ENCODE measurements at regions not wholly inside any gene's neighbourhood (a gene's known extent, or its start where the extent isn't known, plus 50 kb on each side); places are given as distances from the start of the nearest gene placed in this dataset.
A peak's percentile ranks its signal among the peaks of the same experiment; 100 is the strongest.

DNA sequence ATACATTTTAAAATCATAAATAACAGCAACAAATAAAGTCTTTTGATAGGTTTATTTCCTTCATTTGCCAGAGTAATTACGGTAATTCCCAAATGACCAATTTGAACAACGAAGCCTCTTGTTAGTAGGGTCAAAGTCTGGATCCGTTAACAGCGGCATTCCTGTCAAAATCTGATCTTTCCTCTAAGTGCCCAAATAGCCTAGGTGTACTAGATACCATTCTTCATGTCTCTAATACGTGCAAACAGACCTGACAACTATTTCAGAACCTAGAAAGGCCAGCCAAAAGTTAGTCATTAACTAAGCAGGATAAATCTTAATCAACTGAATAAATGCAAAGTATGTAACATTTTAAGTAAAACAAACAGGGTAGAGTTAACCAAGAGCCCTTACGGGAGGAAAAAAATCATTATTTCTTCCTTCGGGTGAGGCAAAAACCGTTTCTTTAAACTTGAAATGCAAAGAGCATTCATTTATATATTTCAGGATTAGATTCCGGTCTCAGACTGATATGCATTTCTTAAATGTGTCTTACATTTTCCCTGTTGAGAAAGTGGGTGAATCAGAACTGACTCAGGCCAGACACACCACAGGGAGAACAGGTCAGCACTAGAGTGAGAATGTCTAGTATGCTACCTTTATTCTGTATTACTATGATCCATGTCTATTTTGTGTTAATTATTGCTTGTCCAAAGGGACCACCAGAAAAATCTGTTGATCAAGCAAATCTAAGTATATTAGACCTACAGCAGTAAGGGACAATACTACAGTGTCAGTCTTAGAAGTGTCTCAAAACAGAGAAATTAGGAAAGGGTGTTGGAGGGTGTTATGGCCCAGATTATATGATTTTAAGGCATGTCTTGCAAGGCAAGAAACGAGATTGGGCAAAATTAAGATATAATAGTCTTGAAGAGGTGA, 141.5 kb upstream of the NDUFV2 start:
- no peak for DNase-seq (ENCODE audit: low spot score)
- in situ Hi-C loops (cut with HindIII; ENCODE audit: low sequenced_read_pairs), result no loop called here

DNA sequence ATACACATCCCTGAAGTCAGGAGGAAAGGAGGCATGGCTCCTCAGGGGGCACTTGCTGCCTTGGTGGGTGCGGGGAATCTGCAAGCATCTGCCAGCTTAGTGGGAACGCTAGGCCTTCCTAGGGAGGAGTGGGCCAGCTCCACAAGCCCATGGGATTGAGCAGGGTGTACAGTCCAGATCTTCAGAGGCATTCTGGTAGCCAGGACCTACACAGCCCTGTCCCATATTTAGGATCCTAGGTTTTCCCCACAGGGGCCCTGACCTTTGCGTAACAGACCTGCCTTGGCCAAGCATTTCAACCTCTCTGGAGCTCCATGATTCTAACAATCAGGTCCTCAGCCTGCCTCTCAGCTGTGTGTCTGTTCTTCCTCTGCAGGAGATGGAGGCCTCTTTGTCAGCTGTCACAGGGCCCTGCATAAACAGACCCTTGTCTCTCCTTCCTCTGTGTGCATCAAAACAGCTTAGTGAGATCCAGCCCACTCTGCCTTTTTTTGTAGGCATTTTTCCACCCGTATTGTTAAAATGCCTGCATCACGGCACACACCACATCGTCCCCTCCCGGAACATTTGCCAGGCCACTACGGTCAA, 140.2 kb upstream of the NDUFV2 start:
- DNase-seq (ENCODE audit: low spot score), result no peak
- in situ Hi-C loops (cut with HindIII; ENCODE audit: low sequenced_read_pairs), result no loop called here

- DNase-seq (ENCODE audit: low spot score), result no peak
- in situ Hi-C loops (cut with HindIII; ENCODE audit: low sequenced_read_pairs), result no loop called here
These were observed 139.5 kb upstream of the NDUFV2 start for GRCh38 chr18:8962855-8963635.

DNA sequence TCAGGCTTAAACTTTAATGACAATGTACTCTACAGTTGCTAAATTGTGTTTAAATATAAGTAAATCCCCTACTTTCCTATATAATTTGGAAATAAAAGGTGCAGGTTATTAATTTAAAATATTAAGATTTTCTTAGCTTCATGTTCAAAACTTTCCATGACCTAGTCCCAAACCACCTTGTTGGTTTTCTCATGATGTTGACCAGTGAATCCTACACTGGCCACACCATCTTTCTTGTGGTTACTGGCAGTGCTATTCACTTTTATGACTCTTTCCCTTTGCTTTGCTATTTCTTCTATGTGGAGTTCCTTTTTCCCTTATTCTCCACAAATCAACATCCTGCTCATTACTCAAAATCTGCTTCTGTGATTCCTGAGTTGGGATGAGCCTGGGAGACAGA, 138.6 kb upstream of the NDUFV2 start:
- DNase-seq (ENCODE audit: low spot score), result no peak
- in situ Hi-C loops (cut with HindIII; ENCODE audit: low sequenced_read_pairs), result no loop called here

- in situ Hi-C loops (cut with HindIII; ENCODE audit: low sequenced_read_pairs), result no loop called here
- no peak for DNase-seq (ENCODE audit: low spot score)
These were observed 137.1 kb upstream of the NDUFV2 start for GRCh38 chr18:8965398-8965797.

GRCh38 chr18:8966821-8967220, 135.7 kb upstream of the NDUFV2 start:
- DNase-seq (ENCODE audit: low spot score), result no peak
- in situ Hi-C loops (cut with HindIII; ENCODE audit: low sequenced_read_pairs), result no loop called here

DNA sequence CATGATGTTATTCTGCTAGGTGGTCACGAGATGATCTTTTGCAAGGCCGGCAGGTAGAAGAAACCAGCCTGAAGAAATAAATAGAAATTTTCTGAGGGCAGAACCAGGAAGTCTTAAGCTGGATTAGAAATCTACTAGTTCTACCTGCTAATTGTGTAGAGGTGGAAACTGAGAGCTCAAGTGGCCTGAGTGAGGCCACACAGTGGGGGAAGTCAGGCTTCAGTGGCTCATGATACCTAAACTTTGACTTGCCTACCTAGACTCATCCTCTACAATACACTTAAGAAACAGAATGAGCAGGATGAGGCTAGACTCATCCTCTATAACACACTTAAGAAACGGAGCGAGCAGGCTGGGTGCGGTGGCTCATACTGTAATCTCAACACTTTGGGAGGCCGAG, 134.9 kb upstream of the NDUFV2 start:
- in situ Hi-C loops (cut with HindIII; ENCODE audit: low sequenced_read_pairs), result no loop called here
- DNase-seq (ENCODE audit: low spot score), result no peak

DNA sequence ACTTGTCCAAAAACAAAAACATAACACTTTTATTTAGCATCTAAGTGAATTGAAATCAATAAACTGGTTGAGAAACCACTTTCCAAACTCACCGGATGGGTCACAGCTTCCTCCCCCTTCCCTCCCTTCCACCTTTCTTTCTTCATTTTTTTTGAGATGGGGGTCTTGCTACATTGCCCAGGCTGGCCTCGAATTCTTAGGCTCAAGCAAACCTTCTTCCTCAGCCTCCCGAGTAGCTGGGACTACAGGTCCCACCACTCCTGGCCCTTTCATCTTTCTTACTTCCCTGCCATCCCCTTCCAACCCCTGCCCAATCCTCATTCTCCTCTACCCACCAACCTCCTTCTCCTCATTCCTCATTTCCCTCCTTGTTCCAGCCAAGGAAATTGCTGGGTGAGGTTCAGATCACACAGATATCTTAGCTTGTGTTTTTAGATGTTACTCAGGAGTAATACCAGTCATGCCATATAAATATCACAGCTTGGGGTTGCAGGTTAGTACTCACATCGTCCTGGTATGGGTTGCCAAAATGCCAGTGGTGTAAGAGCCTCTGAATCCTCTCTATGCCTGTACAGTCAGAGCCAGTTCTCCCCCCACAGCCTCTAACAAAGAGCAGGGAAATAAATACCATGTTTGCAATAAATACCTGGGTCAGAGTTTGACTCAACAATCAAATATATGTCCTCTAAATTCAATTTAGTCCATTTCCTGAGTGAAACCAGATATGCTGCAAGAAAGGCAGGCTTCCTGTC, 132.7 kb upstream of the NDUFV2 start:
- in situ Hi-C loops (cut with HindIII; ENCODE audit: low sequenced_read_pairs), result no loop called here

GRCh38 chr18:8970843-8971242, 131.7 kb upstream of the NDUFV2 start:
- DNase-seq (ENCODE audit: low spot score), result no peak
- in situ Hi-C loops (cut with HindIII; ENCODE audit: low sequenced_read_pairs), result no loop called here

More for the DNA sequence above, 132.7 kb upstream of the NDUFV2 start:
- no peak for DNase-seq (ENCODE audit: low spot score)

DNA sequence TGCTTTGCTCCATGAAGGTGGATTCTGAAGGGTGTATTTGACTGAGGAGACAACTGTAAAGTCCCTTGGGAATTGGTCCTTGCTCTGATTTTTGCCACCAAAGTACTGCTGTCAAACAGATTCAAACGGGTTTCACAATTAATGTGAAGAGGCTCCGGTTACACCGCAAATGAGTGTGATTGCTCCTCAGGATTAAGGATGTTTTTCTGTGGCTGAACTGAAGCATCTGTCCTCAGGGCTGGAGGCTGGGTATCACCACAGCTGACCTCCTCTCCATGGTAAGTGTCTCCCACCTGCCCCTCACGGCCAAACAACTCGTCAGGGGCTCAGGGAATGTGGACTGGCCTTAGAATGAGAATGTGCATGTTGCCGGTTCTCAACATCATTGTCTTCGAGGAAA, 130.4 kb upstream of the NDUFV2 start:
- in situ Hi-C loops (cut with HindIII; ENCODE audit: low sequenced_read_pairs), result no loop called here
- no peak for DNase-seq (ENCODE audit: low spot score)

DNA sequence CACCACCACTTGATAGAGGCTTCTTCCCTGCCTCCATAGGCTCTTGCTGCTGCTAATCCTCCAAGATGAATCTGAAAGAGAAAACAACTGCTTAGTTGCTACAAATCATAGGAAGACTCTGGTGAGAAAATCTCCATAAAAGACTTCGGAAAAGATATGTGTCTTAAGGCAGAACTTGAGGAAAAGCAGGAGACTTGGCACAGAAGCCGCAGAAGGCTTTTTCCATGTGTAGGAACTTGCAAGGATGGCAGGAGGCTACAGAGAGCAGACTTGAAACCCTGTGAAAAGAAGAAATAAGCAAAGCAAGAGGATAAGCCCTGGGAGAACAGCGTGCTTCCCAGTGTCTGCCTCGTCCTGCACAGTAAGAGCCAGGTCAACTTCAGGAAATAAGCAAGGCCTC, 128.2 kb upstream of the NDUFV2 start:
- in situ Hi-C loops (cut with HindIII; ENCODE audit: low sequenced_read_pairs), result no loop called here
- no peak for DNase-seq (ENCODE audit: low spot score)

DNA sequence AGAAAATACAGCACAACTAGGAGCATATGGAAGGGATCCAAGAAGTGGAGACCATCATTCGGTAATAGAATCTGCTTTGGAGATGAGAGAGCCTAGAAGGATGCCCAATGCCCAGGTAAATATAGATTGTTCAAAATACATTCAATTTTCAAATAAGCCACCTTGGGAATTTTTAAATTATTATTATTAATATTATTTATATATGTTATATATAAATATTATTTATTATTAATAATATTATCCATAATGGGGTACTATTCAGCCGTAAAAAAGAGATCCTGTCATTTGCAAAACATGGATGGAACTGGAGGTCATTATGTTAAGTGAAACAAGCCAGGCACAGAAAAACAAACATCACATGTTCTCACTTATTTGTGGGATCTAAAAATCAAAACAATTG, 127.8 kb upstream of the NDUFV2 start:
- DNase-seq (ENCODE audit: low spot score), result no peak
- in situ Hi-C loops (cut with HindIII; ENCODE audit: low sequenced_read_pairs), result no loop called here

DNA sequence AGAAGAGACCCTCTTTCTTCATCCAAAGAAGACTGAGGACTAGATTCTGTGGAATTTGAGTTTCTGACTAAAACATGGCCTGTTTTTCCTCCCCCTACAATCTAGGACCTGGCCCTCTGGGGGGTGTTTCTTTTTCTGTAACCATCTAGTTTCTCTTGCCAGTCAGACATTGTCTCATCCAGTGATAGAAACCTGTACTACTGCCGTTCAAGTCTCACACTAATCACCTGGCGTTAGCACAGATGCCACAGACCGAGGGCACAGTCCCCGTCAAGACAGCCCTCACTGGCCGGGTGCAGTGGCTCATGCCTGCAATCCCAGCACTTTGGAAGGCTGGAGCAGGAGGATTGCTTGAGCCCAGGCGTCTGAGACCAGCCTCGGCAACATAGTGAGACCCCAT, 126.9 kb upstream of the NDUFV2 start:
- in situ Hi-C loops (cut with HindIII; ENCODE audit: low sequenced_read_pairs), result no loop called here
- DNase-seq (ENCODE audit: low spot score), result peak; percentile 43

GRCh38 chr18:8976606-8977005, 125.9 kb upstream of the NDUFV2 start:
- no peak for DNase-seq (ENCODE audit: low spot score)
- in situ Hi-C loops (cut with HindIII; ENCODE audit: low sequenced_read_pairs), result no loop called here

- DNase-seq (ENCODE audit: low spot score), result no peak
- in situ Hi-C loops (cut with HindIII; ENCODE audit: low sequenced_read_pairs), result no loop called here
These were observed 125.3 kb upstream of the NDUFV2 start for GRCh38 chr18:8977166-8977565.

GRCh38 chr18:8977701-8978100, 124.8 kb upstream of the NDUFV2 start:
- in situ Hi-C loops (cut with HindIII; ENCODE audit: low sequenced_read_pairs), result no loop called here
- DNase-seq (ENCODE audit: low spot score), result no peak

DNA sequence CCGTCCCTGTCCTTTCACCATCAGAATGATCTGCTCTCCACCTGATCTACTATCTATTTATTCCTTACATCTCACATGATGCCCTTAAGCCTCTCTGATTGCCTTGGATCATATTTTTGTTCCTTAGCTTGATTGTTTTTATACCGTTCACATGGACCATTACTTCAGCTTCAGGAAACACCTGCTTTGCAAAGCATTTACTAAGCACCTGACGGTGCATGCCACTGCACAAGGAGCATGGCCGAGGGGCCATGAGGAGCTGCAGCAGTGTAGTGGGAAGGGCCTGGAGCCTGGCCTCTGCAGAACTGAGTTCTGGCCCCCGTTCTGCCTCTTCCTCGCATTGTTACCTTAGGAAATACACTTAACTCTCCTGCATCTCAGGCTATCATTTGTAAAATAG, 124.1 kb upstream of the NDUFV2 start:
- no peak for DNase-seq (ENCODE audit: low spot score)
- in situ Hi-C loops (cut with HindIII; ENCODE audit: low sequenced_read_pairs), result no loop called here

DNA sequence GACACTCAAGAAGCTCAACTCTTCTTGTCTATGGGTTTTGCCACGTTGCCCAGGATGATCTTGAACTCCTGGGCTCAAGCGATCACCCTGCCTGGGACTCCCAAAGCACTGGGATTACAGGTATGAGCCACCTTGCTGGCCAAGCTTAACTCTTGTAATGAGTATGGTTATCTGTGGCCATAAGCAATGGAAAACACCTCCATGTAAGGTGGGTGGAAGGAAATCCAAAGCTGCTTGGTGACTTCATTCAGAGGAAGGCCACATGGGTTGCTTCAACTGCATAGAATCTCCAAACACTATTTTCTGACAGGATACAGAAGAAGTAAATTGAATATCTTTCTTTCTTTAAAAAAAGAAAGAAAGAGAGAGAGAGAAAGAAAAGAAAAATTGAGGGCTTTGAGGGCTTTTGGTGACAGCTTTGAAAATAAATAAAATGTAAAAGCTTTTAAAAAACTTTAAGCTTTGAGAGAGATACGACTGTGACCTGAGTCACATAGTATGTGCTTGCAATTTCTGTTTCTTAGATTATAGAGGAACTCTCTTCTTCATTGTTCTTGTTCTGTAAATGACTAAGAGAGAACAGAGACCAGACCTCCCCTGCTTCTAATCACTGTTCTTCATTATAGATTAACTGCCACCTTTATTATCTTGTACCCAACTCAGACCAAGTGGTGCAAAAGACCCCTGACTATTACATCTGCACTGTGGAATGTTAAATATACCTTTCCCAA, 123.1 kb upstream of the NDUFV2 start:
- no peak for DNase-seq (ENCODE audit: low spot score)
- in situ Hi-C loops (cut with HindIII; ENCODE audit: low sequenced_read_pairs), result no loop called here

DNA sequence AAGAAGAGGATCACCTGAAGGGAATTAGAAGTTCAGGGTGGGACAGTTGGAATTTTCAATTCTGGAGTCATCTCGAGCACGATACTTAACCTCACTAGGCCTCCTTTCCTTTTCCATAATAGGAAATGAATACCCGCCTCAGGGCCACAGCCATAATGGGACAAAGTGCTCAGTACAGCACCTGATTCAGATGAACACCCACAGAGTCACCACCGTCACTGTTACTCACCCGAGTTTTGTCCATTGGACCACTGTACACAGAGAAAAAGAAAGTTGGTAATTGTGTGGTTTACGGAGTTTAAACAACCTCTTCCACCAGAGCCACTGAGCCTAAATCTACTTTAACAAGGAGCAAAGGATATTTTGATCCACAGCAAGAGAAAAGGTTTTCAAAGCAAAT, 122.0 kb upstream of the NDUFV2 start:
- DNase-seq (ENCODE audit: low spot score), result no peak
- in situ Hi-C loops (cut with HindIII; ENCODE audit: low sequenced_read_pairs), result no loop called here

Data from G401 (cell line).